Tibial nerve (tissue), 4 donors: ENCODE measurements at regions not wholly inside any gene's neighbourhood (a gene's known extent, or its start where the extent isn't known, plus 50 kb on each side); places are given as distances from the start of the nearest gene placed in this dataset.
"Not testable (repeated sequence)": the region's sequence is repeated elsewhere in the genome, so short reads cannot be mapped to it uniquely, and the experiment has no call there.

Source experiments
- CTCF ChIP-seq, 5 experiments: fragments of 200-600 bp in 3 of 5; fragments of 450-650 bp in 2 of 5; sonication (generic) in 3 of 5; IDR thresholded peaks; one replicate each; pipeline ENCODE4 v1.5.1; 2016 to 2019; ENCODE audit warnings: antibody characterized with exemption in 5 of 5, mild to moderate bottlenecking in 3 of 5, moderate library complexity in 2 of 5
- EP300 ChIP-seq, 2 donors: sonication (generic); formaldehyde crosslinking; IDR thresholded peaks; one replicate each; pipeline ENCODE4 v1.6.1; 2017; ENCODE audit warnings: antibody characterized with exemption in 2 of 2, mild to moderate bottlenecking in 1 of 2
- POLR2A ChIP-seq, 2 donors: fragments of 450-650 bp; IDR thresholded peaks; one replicate each; pipeline ENCODE4 v1.6.1; 2017; ENCODE audit warnings: antibody characterized with exemption in 2 of 2, mild to moderate bottlenecking in 2 of 2, moderate library complexity in 2 of 2

DNA sequence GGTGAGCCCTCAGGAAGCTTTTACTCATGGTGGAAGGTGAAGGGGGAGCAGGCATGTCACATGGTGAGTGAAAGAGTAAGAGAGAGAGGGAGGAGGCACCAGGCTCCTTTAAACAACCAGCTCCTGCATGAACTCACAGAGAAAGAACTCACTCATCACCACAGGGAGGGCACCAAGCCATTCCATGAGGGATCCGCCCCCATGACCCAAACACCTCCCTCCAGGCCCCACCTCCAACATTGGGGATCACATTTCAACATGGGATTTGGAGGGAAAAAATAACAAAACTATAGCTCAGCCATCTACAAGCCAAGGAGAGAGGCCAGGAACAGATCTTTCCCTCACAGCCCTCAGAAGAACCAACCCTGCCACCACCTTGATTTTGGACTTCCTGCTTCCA lies 153.9 kb downstream of the GOLGA8K start:
- not testable (repeated sequence) for TF ChIP-seq POLR2A, CTCF, EP300 (IDR thresholded peaks at IDR 0.05)
